Activated naive CD4-positive, alpha-beta T cell treated with anti-CD3 and anti-CD28 coated beads, Interleukin-2, amount 50 U/mL, for 16 hours (primary cell): ENCODE measurements at regions not wholly inside any gene's neighbourhood (a gene's known extent, or its start where the extent isn't known, plus 50 kb on each side); places are given as distances from the start of the nearest gene placed in this dataset.
"Not testable (repeated sequence)": the region's sequence is repeated elsewhere in the genome, so short reads cannot be mapped to it uniquely, and the experiment has no call there.

ENCODE experiments used
- DNase-seq: peaks from one replicate; pipeline ENCODE4 v3.0.0-alpha.2; 2020

DNA sequence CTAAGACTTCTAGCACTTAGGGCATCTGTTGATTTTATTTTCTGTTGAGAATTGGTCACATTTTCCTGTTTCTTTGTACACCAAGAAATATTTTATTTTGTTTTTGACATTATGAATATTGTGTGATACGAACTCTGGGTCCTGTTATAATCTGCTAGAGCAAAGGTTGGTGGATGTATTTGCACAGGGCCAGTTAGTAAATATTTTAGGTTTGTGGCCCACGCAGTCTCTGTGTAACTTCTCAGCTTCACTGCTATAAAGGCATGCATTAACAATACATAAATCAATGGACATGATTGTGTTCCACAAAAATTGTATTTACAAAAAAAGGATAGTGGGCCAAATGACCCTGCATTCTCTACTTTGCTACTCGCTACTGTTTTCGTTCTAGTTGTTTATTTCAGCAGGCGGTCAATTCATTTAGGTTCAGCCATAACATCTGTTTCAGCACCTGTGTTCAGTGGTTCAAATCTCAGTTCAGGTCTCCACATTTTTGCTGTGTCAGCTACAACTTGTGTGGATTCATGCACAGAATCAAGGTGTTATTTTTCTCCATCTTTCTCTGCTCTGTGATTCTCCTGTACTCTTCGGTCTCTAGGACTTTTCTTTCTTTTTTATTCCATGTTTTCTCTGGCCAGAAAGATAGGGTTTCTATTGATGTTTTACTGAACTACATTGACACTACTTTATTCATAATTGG lies 786.2 kb downstream of the ETS1 start:
- no peak for DNase-seq

DNA sequence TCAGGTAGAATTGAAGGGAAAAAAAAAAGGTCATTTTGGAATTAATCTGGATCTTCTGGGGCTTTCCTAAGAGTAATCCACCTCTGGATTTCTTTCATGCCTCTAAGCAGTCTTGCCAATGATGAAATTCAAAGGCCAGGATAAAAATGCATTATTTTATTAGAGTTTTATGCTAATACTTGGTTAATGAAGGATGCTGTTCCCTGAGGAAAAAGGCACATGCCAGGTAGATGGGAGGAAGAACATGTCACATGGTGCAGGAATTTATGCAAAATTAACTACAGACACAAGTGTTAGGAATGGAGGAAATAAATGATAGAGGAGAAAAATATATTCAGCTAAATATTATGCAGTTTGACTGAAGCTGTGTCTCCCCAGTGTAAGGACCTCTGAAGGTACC lies 792.0 kb downstream of the ETS1 start:
- DNase-seq = no peak

DNA sequence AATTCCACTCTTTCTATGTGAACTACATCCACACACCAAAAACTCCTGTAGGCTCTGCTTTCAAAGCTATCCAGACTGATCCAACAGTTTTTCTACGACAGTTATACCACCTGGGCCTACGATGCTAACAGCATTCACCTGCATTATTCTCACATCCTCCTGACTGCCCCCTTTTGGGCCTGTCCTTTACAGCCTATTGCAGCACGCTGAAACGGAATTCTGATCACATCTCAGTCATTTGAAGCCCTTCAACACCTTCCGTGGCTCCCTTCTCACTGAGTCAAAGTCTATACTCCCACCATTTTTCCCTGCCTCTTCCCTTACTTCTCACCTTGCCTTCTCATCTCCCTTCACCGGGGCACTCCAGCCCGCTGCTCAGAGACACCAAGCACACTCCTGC lies 791.3 kb upstream of the KIRREL3 start:
- no peak for DNase-seq

DNA sequence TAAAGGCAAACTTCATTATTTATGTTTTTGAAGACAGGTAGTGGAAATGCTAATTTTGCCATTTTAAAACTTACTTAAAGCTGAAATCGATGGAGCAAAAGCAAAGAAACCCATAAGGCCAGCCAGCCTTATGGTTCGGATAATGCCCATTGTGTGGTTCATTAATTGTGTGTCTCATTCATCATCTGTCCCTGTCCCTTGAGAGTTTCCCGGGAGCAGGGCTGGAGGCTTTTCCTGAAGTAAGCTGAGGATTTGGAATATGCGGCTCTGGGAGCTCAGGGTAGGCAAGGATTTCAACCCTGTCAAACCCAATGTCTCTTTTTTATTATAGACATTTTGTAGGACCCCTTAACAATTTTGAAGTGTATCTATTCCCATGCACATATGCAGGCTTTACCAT lies 790.0 kb upstream of the KIRREL3 start:
- DNase-seq = no peak

DNA sequence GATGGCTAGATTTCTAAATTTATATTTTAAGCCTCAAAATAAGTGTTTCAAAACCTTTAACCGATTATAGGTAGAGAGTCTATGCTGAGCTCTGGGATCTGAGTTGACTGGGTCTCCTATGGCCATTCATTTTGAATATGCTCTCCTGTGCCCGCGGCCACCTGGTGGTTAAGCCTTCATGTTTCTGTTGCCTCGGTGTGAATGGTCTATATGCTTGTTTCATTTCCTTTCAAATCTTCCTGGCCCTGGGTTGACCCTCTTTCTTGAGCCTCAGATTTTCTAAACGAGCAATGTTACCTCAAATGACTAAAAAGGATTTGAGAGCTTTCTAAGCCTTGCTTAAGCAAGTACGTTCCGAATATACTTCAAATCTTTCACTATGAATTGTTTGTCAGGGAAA lies 789.4 kb upstream of the KIRREL3 start:
- DNase-seq = no peak

DNA sequence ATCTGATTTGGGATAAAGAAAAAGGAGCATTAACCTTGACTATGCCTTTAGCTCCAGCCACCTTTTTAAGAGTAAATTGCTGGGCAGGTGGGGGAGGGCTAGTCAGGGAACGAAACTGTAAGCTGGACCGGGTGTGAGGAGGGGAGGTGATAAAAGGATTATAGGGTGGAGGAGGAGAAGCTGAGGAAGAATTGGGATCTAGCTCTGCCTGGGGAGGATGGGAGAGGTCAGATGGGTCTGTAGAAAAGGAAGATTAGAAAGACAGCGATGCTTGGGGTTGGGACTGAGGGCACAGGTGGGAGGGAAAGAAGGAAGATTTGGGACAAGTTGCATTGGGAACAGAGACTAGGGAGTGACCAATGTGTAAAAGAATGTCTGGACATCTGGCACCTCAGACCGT lies 772.4 kb upstream of the KIRREL3 start:
- not testable (repeated sequence) for DNase-seq

DNA sequence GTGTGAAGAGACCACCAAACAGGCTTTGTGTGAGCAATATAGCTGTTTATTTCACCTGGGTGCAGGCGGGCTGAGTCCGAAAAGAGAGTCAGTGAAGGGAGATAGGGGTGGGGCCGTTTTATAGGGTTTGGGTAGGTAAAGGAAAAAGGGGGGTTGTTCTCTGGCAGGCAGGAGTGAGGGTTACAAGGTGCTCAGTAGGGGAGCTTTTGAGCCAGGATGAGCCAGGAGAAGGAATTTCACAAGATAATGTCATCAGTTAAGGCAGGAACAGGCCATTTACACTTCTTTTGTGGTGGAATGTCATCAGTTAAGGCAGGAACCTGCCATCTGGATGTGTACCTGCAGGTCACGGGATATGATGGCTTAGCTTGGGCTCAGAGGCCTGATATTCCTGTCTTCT lies 768.4 kb upstream of the KIRREL3 start:
- DNase-seq = not testable (repeated sequence)

DNA sequence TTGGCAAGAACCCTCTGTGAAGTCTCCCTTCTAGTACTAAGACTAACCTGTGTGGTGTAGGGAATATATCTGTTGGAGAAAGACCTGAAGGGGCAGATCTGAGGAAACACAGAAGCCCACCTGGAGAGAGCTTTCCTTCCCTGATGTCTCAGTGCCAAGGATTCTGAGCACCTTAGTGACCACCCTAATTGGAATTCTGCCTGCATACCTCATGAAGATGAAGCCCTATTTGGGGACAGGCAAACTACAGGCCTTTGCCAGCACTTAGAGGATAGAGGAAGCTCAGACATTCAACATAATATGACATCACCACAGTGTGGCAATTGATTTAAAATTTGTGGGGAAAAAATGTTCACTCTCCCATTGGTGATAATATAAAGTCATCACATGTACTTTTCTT lies 766.2 kb upstream of the KIRREL3 start:
- no peak for DNase-seq

DNA sequence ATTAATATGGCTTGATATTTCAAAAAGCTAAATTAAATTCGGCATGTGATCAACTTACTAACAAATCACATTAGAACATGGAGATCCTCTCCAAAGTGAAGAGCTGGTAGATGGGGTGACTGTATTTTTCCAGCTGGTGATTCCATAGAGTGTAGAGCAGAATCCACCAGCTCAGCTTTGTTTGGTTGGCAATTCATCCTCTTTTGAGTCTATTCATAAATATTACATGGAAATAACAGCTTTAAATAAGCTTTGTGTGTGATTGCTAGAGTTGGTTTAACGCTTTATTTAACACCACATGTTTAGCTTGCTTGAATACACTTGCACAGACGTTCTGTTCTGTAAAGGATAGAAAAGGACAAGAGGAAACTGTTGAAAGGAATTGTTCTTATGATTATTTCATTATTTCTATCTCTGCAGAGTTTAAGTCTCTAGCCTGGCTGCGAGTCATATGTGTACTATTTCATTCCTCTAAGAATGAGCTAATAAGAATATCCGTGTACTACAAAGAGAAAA lies 738.3 kb upstream of the KIRREL3 start:
- DNase-seq = no peak

DNA sequence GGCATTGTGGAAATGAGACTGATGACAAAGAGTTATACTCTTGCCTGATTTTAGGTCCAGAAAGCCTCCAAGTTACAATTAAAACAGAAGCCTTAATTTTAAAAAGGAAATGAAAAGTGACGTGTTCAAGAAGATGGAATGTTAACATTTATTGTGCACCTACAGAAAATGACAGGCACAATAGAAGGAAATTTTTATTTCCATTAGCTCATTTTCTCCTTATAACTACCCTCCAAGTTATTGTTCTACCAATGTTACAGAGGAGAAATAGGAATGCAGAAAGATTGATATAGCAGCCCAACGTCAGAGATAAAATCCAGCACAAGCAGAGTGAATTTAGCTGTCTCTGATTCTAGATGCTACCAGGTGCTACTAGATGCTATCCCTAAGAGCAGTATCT lies 736.9 kb upstream of the KIRREL3 start:
- DNase-seq = no peak

DNA sequence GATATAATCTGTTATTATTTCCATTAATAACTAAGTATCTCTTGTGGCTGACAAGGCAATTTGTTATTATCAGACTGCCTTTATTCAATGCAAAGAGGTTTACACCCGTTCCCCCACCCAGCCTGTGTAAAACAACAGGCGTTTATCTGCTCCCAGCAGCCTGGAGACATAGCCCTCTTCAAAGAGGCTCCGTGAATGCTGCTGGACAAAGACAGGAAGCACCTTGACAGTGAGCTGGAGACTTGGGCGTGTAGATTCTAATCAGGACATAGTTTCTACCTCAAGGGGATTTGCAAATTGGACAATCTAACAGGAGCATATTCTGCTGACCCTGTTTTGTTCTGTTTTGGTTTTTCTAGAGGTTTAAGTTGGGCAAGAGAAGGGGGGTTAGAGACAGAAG lies 733.0 kb upstream of the KIRREL3 start:
- no peak for DNase-seq

DNA sequence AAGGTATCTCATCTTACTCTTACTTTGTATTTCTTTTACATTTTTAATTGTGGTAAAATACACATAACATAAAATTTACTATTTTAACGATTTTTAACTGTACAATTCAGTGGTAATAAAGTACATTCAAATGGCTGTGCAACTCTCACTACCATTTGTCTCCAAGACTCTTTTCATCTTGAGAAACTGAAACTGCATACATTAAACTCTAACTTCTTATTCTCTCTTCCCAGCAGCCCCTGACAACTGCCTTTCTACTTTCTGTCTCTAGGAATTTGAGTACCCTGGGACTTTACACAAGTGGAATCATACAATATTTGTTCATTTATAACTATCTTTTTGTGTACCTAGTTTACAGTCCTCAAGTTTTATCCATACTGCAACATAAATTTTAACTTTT lies 725.8 kb upstream of the KIRREL3 start:
- DNase-seq = no peak

DNA sequence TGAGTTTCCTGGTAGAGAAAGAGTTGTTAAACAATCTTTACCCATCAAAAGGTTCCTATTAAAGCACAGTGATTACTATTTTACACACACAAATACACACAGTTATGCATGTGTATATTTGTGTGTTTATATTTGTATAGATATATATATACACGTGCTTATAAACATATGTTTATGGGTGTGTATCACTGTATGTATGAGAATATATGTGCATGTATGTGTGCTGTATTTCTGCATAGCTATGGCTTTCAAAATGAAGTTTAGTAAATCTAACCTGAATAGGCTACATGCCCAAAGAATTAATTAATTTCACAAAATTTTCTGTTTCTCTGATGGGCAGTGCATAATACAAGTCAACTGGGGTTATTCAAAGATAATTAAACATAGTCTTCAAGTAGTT lies 723.1 kb upstream of the KIRREL3 start:
- DNase-seq = no peak

DNA sequence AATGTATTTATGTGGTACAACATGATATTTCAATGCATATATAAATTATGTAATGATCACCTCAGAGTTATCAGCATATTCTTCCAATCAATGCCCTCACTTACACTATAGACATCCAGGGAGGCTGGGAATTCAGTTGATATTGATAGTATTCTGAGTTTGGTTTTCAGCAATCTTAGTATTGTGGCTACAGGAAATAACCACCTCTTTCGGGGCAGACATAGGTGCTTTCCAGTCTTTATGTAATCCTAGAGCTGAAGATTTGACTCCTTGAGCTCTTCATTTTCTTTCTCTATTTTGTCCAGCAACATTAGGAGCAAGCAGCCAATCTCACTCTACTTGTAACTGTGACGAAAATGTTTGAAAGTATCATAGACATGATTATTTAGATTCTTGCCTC lies 712.7 kb upstream of the KIRREL3 start:
- DNase-seq = no peak

DNA sequence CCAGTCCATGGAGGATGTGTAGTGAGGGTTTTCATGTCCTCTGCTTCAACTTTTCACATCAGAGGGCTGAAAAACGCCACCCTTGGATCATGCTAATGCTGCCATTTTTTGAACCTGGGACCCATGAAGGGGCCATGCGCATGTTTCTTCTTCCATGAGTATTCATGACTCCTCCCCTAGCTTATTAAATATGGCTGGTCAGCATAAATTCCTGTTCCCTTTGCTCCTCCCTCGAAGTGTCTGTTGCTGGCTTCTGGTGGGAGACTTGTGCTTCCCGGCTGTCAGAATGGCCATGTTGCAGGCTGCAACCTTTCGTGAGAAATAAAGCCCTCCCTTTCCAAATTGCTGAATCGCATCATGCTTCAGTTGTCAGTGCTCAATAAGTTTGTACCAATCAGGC lies 711.2 kb upstream of the KIRREL3 start:
- no peak for DNase-seq

DNA sequence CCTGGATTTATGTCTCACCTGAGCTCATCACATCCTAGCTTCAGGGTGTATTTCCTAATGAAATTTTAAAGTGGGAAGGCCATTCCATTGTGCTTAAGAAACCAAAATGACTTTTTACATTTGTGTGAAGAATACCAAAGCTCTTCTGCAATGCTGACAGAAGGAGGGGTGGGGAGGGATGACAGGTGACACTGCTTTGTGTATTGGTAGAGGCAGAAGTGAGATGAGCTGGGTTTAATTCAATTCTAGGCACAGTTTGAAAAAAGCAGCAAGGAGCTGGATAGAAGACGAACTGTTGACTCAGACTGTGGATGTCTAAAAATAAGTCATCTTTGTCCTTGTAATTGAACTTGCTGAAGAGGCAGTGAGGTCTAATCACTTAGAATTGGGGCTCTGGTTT lies 710.3 kb upstream of the KIRREL3 start:
- no peak for DNase-seq

DNA sequence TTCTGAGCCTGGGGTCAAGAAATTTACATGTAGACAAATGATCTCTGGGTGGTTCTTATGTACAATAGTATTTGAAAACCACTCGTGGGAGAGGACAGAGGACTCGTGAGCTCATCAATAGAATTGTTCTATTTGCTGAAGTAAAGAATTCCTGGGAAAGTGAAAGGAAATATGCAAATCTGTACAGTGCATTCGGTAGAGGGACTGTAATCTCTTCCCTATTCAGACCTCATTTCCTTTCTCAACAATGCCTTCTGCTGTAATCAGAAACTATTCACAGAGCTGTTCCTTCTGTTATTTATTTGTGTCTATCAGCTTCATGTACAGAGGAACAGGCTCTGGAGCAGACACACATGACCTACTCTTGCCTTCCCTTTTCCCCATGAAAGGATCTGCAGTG lies 709.4 kb upstream of the KIRREL3 start:
- no peak for DNase-seq

DNA sequence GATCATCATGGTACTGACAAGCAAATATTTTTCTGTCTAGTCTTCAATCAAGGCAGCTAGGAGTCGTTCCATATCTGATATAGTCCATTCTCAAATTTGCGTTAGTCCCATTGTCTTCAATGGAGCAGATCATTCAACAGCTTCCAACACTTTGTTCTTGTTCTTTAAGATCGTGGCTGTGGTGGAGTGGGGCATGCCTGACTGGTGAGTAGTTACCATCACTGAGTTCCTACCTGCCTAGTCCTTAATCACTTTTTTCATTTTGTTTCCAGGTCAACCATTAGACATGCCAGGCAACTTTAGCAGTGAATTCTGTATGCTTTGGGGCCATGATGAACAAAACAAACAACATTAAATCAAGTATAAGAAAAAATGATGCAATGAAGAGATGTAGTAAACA lies 693.1 kb upstream of the KIRREL3 start:
- DNase-seq = no peak

DNA sequence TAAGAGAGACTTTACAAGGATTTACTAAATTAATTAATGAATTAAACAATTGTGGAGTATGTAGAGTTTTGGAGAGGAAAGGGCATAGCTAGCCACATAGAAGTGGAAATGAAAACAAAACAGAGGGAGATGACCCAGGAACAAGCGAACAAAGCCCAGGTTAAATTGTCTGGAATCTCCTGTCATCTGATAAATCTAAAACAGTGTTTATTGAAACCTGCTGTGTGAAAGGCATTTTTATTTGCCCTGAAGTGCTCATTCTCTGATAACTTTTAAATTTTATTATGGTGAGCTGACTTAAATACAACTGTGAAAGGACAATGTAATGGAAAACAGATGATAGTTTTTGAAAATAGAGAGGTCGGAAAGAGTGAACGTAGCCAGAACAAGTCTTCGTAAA lies 682.8 kb upstream of the KIRREL3 start:
- no peak for DNase-seq

DNA sequence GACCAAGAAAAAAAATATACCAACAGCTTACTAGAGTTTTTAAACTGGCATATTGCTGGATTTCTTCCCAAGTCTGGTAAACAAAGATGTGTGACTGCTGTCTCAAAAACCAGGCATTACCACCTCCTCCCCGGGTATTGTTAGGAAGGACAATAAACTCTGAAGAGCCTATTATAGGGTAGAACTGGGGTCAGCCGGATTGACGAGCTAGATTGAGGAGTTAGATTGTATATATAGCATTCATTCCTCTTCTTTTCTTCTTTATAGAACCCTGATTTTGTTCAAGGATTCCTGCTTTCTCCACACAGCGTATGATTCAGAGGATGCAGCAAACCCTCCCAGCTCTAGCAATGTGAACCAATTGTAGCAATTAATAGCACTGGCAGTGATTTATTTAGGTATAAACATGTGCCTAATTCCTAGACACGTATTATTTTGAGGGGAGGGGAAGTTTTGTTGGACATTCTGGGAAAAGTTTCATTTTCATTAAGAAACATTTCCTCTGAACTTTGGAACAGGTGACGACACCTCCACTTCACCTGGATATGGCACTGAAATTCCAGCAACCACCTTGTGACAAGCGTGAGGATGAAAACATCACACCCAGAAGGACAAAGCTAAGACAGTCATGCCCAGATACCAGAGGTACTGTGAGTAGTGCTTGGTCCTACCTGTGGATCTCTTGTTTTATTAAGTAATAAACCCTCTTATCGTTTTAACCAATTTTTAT lies 679.4 kb upstream of the KIRREL3 start:
- DNase-seq = no peak

DNA sequence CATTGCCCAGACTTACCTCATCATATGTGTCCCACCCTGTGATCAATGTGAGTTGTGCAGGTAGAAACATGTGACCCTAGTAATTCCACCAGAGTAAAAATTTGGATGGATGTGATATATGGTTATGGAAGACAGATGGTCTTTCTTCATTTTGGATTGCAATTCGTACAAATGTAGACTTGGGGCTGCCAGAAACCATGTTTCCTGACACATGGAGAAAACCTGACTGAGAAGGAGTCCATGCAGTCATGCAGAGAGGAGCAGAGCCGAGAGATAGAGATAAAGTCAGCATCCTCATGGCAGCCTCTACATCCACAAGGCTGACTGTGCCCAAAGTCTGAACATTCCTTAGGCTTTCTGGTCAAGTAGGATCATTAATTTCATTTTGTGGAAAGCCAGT lies 678.1 kb upstream of the KIRREL3 start:
- no peak for DNase-seq

DNA sequence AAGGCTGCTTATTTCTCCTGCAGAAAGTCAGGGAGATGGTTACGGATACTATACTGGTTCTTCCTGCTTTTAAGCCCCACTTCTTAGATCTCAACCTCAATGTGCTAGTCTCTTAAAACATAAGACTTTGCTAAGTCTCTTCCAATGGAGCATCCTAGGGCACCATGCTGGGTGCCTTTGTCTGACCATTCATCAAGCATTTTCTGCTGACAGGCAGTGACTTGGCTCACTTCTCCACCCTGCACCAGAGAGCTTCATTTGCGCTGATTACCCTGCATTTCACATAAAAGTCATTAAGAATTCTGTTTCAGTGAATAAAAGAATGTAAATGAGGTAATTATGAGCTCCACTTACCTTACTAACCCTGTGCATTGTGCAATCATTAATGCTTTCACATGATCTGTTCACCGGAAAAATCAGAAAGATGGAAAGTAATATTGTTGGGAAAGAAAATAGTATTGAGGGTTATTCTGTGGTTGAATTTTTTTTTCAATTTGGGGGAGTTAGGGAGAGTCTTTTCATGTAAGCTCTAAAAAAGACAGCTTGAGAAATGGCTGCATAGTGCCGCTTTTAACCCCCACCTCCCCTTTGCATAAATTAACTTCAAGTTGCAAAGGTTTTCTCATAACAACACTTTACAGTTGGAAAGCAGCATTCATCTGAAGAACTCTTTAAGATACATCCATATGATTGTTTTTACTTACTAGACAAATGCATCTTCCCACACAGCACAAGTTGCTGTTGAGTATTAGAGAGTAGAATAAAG lies 677.3 kb upstream of the KIRREL3 start:
- no peak for DNase-seq

DNA sequence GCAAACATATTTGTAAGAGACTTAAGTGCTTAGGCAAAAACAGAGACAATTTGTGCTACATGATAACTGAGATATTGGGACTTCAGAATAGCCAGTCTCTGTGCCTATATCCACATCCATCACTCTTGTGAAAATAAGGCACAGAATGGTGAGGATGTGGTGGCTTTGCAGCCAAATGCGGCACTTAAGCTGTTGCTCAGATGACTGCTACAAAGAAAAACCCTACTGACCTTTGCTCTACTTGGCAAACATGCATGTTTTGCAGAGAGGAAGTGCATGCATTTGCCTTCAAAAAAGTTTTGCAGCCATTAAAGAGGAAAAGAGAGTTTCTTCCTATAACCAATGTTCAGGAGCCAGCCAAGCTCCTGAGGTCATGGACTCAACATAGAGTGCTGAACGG lies 675.0 kb upstream of the KIRREL3 start:
- DNase-seq = no peak

DNA sequence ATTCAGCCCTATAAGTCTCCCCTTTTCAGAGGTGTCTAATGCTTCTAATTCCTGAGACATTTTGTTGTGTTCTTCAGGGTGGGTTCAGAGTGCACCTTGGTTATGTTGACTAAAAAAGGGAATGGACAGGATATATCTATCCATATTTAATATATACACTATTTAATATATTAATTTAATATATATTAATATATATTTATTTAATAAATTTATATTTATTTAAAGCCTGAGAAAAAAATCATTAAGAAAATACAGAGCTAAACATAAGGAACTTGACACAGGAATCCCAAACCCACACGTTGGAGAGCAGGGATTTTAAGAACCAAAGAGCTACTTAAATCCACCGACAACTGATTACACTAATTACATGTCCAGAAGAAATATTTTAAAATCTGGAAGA lies 674.2 kb upstream of the KIRREL3 start:
- DNase-seq = no peak
